MM.1S (cell line): ENCODE measurements at regions not wholly inside any gene's neighbourhood (a gene's known extent, or its start where the extent isn't known, plus 50 kb on each side); places are given as distances from the start of the nearest gene placed in this dataset.

Experiments used
- EZH2 ChIP-seq: fragments of 300-600 bp; sonication (generic); optimal IDR thresholded peaks from 2 replicates; pipeline ENCODE3; 2017; ENCODE audit warnings: low read depth, mild to moderate bottlenecking, antibody characterized with exemption, low read length, mixed read lengths
- TF ChIP-seq, protein P1 (sequence below): fragments of 300-600 bp; sonication (generic); IDR thresholded peaks from 2 replicates; pipeline ENCODE4 v1.5.1; 2016; ENCODE audit warnings: antibody characterized with exemption, low read length, mixed read lengths

DNA sequence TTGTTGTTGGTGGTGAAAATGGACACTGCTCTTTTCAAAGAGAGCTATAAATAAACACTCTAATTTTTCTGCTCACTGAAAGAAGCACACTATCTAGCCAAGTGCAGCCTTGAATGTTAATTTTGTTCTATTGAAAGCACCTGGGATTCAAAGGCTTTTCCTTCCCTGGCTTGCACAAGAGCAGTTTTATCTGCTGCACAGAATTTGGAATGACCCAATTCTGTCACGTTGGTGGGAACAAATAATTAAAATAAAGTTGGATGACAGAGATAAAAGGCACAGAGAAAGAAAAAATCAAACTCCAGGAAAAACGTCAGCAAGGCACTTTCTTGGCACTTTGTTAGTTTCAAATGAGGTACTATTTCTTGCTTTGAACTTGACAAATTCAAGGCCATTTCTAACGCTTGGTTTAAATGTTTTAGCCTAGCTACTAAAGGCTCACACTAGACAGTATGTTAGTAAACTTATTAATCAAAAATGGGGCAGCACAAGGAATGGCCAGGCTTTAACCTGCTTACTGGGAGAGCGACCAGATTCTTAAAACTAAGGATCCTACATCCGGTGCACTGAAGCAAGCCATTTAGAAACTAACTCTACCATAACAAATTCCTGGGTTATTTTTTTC lies 145.5 kb upstream of the ARG1 start:
- TF ChIP-seq, protein P1, sequence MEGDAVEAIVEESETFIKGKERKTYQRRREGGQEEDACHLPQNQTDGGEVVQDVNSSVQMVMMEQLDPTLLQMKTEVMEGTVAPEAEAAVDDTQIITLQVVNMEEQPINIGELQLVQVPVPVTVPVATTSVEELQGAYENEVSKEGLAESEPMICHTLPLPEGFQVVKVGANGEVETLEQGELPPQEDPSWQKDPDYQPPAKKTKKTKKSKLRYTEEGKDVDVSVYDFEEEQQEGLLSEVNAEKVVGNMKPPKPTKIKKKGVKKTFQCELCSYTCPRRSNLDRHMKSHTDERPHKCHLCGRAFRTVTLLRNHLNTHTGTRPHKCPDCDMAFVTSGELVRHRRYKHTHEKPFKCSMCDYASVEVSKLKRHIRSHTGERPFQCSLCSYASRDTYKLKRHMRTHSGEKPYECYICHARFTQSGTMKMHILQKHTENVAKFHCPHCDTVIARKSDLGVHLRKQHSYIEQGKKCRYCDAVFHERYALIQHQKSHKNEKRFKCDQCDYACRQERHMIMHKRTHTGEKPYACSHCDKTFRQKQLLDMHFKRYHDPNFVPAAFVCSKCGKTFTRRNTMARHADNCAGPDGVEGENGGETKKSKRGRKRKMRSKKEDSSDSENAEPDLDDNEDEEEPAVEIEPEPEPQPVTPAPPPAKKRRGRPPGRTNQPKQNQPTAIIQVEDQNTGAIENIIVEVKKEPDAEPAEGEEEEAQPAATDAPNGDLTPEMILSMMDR: no peak
- no peak for TF ChIP-seq EZH2
